ENCODE measurements at regions not wholly inside any gene's neighbourhood (a gene's known extent, or its start where the extent isn't known, plus 50 kb on each side); places are given as distances from the start of the nearest gene placed in this dataset.

DNA sequence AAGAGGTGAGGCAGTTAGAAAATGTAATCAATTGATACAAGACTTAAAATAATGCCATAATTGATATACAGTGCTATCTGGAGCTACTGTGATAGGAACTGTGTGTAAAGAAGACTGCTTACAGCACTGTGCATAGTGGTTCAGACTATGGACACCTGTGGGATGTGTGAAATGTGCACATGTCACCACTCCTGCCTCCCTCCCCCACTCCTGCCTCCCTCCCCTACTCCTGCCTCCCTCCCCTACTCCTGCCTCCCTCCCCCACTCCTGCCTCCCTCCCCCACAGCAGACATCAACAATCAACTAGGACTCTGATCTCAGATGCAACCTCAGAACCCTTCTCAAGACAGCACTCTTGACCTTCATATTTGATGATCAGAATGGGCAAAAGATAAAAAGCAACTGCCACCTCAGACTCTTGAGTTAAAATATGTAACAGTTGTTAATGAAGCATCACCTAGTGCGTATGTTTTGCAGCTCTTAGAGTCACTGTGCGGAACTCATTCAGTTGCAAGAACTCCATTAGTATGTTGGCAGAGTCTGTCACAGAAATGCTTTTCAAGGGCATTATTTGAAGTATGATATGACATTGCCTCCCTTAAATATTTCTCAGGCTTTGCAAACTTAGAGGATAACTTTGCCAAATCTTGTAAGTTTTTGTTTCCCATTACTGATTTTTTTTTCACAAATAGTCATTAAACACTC, 255.2 kb upstream of the DDHD1 start:
- no peaks in the 10 kb centered on the region for H3K36me3 ChIP-seq (ENCODE audit: control insufficient read depth in 2 of 4, insufficient read depth in 4 of 4, low read length in 3 of 4)
- 92% methylated on average over 2 of the region's 2 CpGs; no CpG with 5 or more reads in 1 of the 2 experiments for WGBS, 2 experiments (ENCODE audit: extremely low coverage in 1 of 2, insufficient coverage in 1 of 2, insufficient read length in 1 of 2, insufficient replicate concordance in 2 of 2, low coverage in 1 of 2, low lambda C conversion rate in 2 of 2, missing lambda C conversion rate in 1 of 2)
- H3K18ac ChIP-seq (ENCODE audit: extremely low read depth, low read length) = no peak overlapping the region
- H4K8ac ChIP-seq (ENCODE audit: extremely low read depth, insufficient read depth, low read length) = no peak overlapping the region
- no peaks in the 10 kb centered on the region for H3K9me3 ChIP-seq (ENCODE audit: insufficient read depth in 2 of 2, low read depth in 1 of 2, low read length in 1 of 2)
- no peak overlapping the region for H4K91ac ChIP-seq (replicated peaks; ENCODE audit: insufficient read length, low read length)
- H2BK12ac ChIP-seq (ENCODE audit: low read depth, low read length) = no peak overlapping the region
- H4K20me1 ChIP-seq (replicated peaks in 1 of 2; ENCODE audit: control insufficient read depth in 1 of 2, insufficient read depth in 2 of 2, low read length in 2 of 2) = no peaks in the 10 kb centered on the region
- no peak for DNase-seq (ENCODE audit: low read depth in 1 of 2, low spot score in 2 of 2)
- H2AK5ac ChIP-seq (ENCODE audit: low read depth, low read length) = no peak overlapping the region
- H3K27me3 ChIP-seq (replicated peaks in 1 of 4; ENCODE audit: control insufficient read depth in 3 of 4, extremely low read depth in 1 of 4, insufficient read depth in 3 of 4, low read length in 3 of 4) = no peaks in the 10 kb centered on the region
- H3K56ac ChIP-seq (replicated peaks; ENCODE audit: insufficient read length, low read depth, low read length) = no peak overlapping the region
- ChIA-PET POLR2A (ENCODE audit: partially characterized antibody) (no interaction called here), CTCF (ENCODE audit: partially characterized antibody) (interaction anchor here (1.0 kb wide), 1 partner anchor 929 kb away, joined by 3 read pairs; no protein-coding TSS in a partner anchor)
- no peak for FAIRE-seq
- no peak overlapping the region for H2BK5ac ChIP-seq (ENCODE audit: low read depth, low read length)
- H3K4me2 ChIP-seq (ENCODE audit: insufficient read depth in 1 of 2, low read depth in 2 of 2, low read length in 2 of 2) = no peak overlapping the region
- no peak overlapping the region for H3K27ac ChIP-seq (ENCODE audit: low read depth, low read length)
- no peaks in the 10 kb centered on the region for H3K4me1 ChIP-seq (replicated peaks in 1 of 4; ENCODE audit: control insufficient read depth in 3 of 4, insufficient read depth in 4 of 4, low read length in 3 of 4)
- H2BK20ac ChIP-seq (ENCODE audit: low read length) = no peak overlapping the region
- H3K4ac ChIP-seq (replicated peaks; ENCODE audit: insufficient read length, low read depth, low read length) = no peak overlapping the region
- no peaks in the 10 kb centered on the region for H3K23me2 ChIP-seq (ENCODE audit: low read depth, low read length)
- H3K79me2 ChIP-seq (ENCODE audit: control insufficient read depth in 1 of 2, insufficient read depth in 2 of 2, low read length in 2 of 2) = no peaks in the 10 kb centered on the region
- no peak overlapping the region for H2BK15ac ChIP-seq (ENCODE audit: low read length)
- no peaks in the 10 kb centered on the region for H3K79me1 ChIP-seq (ENCODE audit: low read depth, low read length)
- no peak overlapping the region for H3K9ac ChIP-seq (replicated peaks in 1 of 4; ENCODE audit: extremely low read depth in 1 of 4, low read depth in 3 of 4, low read length in 3 of 4)
- H3K23ac ChIP-seq (ENCODE audit: insufficient read length) = no peak overlapping the region
- H3K4me3 ChIP-seq (ENCODE audit: extremely low read depth in 1 of 4, insufficient read depth in 2 of 4, low read depth in 3 of 4, low read length in 4 of 4) = no peak overlapping the region
- H3K14ac ChIP-seq (ENCODE audit: insufficient read length) = no peak overlapping the region
- H2BK120ac ChIP-seq (replicated peaks; ENCODE audit: low read depth, low read length) = no peak overlapping the region
- no peak overlapping the region for H4K5ac ChIP-seq (ENCODE audit: insufficient read length, low read depth, low read length)
- H2AFZ ChIP-seq (ENCODE audit: low read length) = no peak overlapping the region
- TF ChIP-seq CEBPB (IDR thresholded peaks at IDR 0.05; ENCODE audit: low read depth, low read length) (no peak), HDAC2 (IDR thresholded peaks at IDR 0.05; ENCODE audit: borderline replicate concordance in 1 of 2, low read depth in 2 of 2, low read length in 2 of 2) (no peak), CHD2 (IDR thresholded peaks at IDR 0.05; ENCODE audit: low read length) (no peak), FOSL1 (IDR thresholded peaks at IDR 0.05; ENCODE audit: insufficient read depth, low read depth, low read length) (no peak), BACH1 (IDR thresholded peaks at IDR 0.05; ENCODE audit: low read length) (no peak), ATF2 (IDR thresholded peaks at IDR 0.05; ENCODE audit: low read length) (no peak), KDM5A (IDR thresholded peaks at IDR 0.05; ENCODE audit: low read length) (no peak), ATF3 (IDR thresholded peaks at IDR 0.05; ENCODE audit: insufficient read depth, low read depth, low read length) (no peak)

All from H1 (cell line).